GM12891 (cell line): ENCODE measurements at regions not wholly inside any gene's neighbourhood (a gene's known extent, or its start where the extent isn't known, plus 50 kb on each side); places are given as distances from the start of the nearest gene placed in this dataset.

Source experiments
- DNase-seq: peaks from one replicate; pipeline ENCODE4 v3.0.0; 2011; ENCODE audit warnings: low spot score; ENCODE audit not compliant: insufficient read length
- FAIRE-seq: peaks from 2 replicates; lab custom pipeline; 2011; peaks lifted over from hg19 to GRCh38; lab: Jason Lieb, UNC
- PAX5 ChIP-seq: IDR thresholded peaks from 2 replicates; pipeline ENCODE4 v1.6.1; 2011; ENCODE audit warnings: low read length, moderate library complexity, mild to moderate bottlenecking; ENCODE audit not compliant: insufficient read depth, severe bottlenecking
- POLR2A ChIP-seq: IDR thresholded peaks from 2 replicates; pipeline ENCODE4 v1.6.1; 2011; ENCODE audit warnings: low read depth, low read length, control low read depth
- POLR2AphosphoS5 ChIP-seq: IDR thresholded peaks from 2 replicates; pipeline ENCODE4 v1.6.1; 2011; ENCODE audit warnings: low read depth, low read length, control low read depth
- POU2F2 ChIP-seq: IDR thresholded peaks from 2 replicates; pipeline ENCODE4 v1.6.1; 2011; ENCODE audit warnings: low read depth, mild to moderate bottlenecking, control low read depth, low read length, moderate library complexity
- SPI1 ChIP-seq: IDR thresholded peaks from 2 replicates; pipeline ENCODE4 v1.6.1; 2011; ENCODE audit warnings: low read depth, low read length, control low read depth
- TAF1 ChIP-seq: IDR thresholded peaks from 2 replicates; pipeline ENCODE4 v1.6.1; 2011; ENCODE audit warnings: low read depth, low read length, control low read depth

- DNase-seq (no peak), FAIRE-seq (no peak)
- no peak for TF ChIP-seq POLR2AphosphoS5
- TF ChIP-seq SPI1 = no peak
- TF ChIP-seq PAX5 = no peak
- TF ChIP-seq TAF1 = no peak
- no peak for TF ChIP-seq POU2F2
- TF ChIP-seq POLR2A = no peak
Observed at GRCh38 chr15:79515300-79516027, 83.3 kb downstream of the MINAR1 start.

GRCh38 chr15:79516155-79516554 is 84.0 kb downstream of the MINAR1 start:
- DNase-seq (no peak), FAIRE-seq (no peak)
- TF ChIP-seq TAF1 = no peak
- TF ChIP-seq POLR2AphosphoS5 = no peak
- TF ChIP-seq POU2F2 = no peak
- TF ChIP-seq SPI1 = no peak
- no peak for TF ChIP-seq POLR2A
- no peak for TF ChIP-seq PAX5

GRCh38 chr15:79516646-79517045 is 84.5 kb downstream of the MINAR1 start:
- FAIRE-seq = no peak
- DNase-seq = no peak
- TF ChIP-seq POU2F2 = no peak
- no peak for TF ChIP-seq TAF1
- no peak for TF ChIP-seq SPI1
- no peak for TF ChIP-seq PAX5
- TF ChIP-seq POLR2AphosphoS5 = no peak
- TF ChIP-seq POLR2A = no peak

- DNase-seq (no peak), FAIRE-seq (no peak)
Observed at GRCh38 chr15:79519628-79520027, 87.5 kb downstream of the MINAR1 start.

GRCh38 chr15:79520654-79521053 is 88.5 kb downstream of the MINAR1 start:
- FAIRE-seq = no peak
- DNase-seq = no peak

More at GRCh38 chr15:79519628-79520027, 87.5 kb downstream of the MINAR1 start:
- no peak for TF ChIP-seq PAX5
- TF ChIP-seq POLR2AphosphoS5 = no peak

GRCh38 chr15:79522656-79523055 is 90.5 kb downstream of the MINAR1 start:
- no peak for DNase-seq
- no peak for FAIRE-seq
- TF ChIP-seq POU2F2 (no peak), POLR2A (no peak), TAF1 (no peak), POLR2AphosphoS5 (no peak), PAX5 (no peak), SPI1 (no peak)

More at GRCh38 chr15:79520654-79521053, 88.5 kb downstream of the MINAR1 start:
- no peak for TF ChIP-seq SPI1
- no peak for TF ChIP-seq POU2F2
- no peak for TF ChIP-seq POLR2A
- TF ChIP-seq POLR2AphosphoS5 = no peak
- TF ChIP-seq PAX5 = no peak
- no peak for TF ChIP-seq TAF1

- DNase-seq = no peak
- FAIRE-seq = no peak
- TF ChIP-seq POLR2AphosphoS5 = no peak
- TF ChIP-seq TAF1 = no peak
- no peak for TF ChIP-seq SPI1
- no peak for TF ChIP-seq PAX5
- no peak for TF ChIP-seq POLR2A
- TF ChIP-seq POU2F2 = no peak
Observed at GRCh38 chr15:79523266-79523665, 91.1 kb downstream of the MINAR1 start.

GRCh38 chr15:79524531-79524930 is 92.4 kb downstream of the MINAR1 start:
- no peak for FAIRE-seq
- TF ChIP-seq POLR2A (no peak), SPI1 (no peak), TAF1 (no peak), POLR2AphosphoS5 (no peak), POU2F2 (no peak), PAX5 (no peak)
- DNase-seq = no peak

- FAIRE-seq (no peak), DNase-seq (no peak)
- TF ChIP-seq PAX5 = no peak
- TF ChIP-seq POLR2AphosphoS5 = no peak
- no peak for TF ChIP-seq POU2F2
- TF ChIP-seq SPI1 = no peak
- no peak for TF ChIP-seq TAF1
- TF ChIP-seq POLR2A = no peak
Observed at GRCh38 chr15:79526376-79526775, 94.2 kb downstream of the MINAR1 start.

GRCh38 chr15:79527821-79528220 is 95.7 kb downstream of the MINAR1 start:
- TF ChIP-seq POLR2A (no peak), PAX5 (no peak), POU2F2 (no peak), POLR2AphosphoS5 (no peak), SPI1 (no peak), TAF1 (no peak)
- DNase-seq (no peak), FAIRE-seq (no peak)
